Prostate gland (tissue), 2 donors: ENCODE measurements at regions not wholly inside any gene's neighbourhood (a gene's known extent, or its start where the extent isn't known, plus 50 kb on each side); places are given as distances from the start of the nearest gene placed in this dataset.

Experiments used
- DNase-seq: peaks from one replicate; pipeline ENCODE4 v3.0.0-alpha.2; 2019; ENCODE audit warnings: low spot score
- H3K27ac ChIP-seq, 2 donors: fragments of 200-600 bp; sonication (generic); 2 replicates each; pipeline ENCODE4 v1.5.1; 2017 to 2019
- H3K27me3 ChIP-seq: fragments of 200-600 bp; sonication (generic); replicated peaks from 2 replicates; pipeline ENCODE4 v1.5.1; 2019; ENCODE audit not compliant: insufficient read depth
- H3K36me3 ChIP-seq, 2 donors: fragments of 200-600 bp; sonication (generic); 1 replicate in 1 of 2; 2 replicates in 1 of 2; pipeline versions ENCODE4 v1.5.1 to v1.8.1; 2017 to 2019
- H3K4me1 ChIP-seq: fragments of 200-600 bp; sonication (generic); replicated peaks from 2 replicates; pipeline ENCODE4 v1.5.1; 2019
- H3K4me3 ChIP-seq, 2 donors: fragments of 200-600 bp; sonication (generic); 2 replicates each; pipeline ENCODE4 v1.5.1; 2017 to 2019
- H3K9me3 ChIP-seq: fragments of 200-600 bp; sonication (generic); 2 replicates; pipeline ENCODE4 v1.5.1; 2017
- CTCF ChIP-seq, 4 experiments: fragments of 200-600 bp in 2 of 4; fragments of 450-650 bp in 2 of 4; sonication (generic) in 2 of 4; IDR thresholded peaks; 1 replicate in 3 of 4; 2 replicates in 1 of 4; pipeline ENCODE4 v1.5.1; 2016 to 2019; ENCODE audit warnings: antibody characterized with exemption in 4 of 4, mild to moderate bottlenecking in 2 of 4, moderate library complexity in 2 of 4
- POLR2A ChIP-seq: fragments of 450-650 bp; IDR thresholded peaks from one replicate; pipeline ENCODE4 v1.6.1; 2016; ENCODE audit warnings: antibody characterized with exemption, mild to moderate bottlenecking
- POLR2AphosphoS5 ChIP-seq: sonication (generic); formaldehyde crosslinking; IDR thresholded peaks from one replicate; pipeline ENCODE4 v1.6.1; 2017; ENCODE audit warnings: antibody characterized with exemption
- WGBS: methylation state at CpG from one replicate; pipeline ENCODE4 v1.1.5; 2018; 5-methylcytosine and 5-hydroxymethylcytosine counted together
- intact Hi-C: fragments of 100-400 bp; cut with DNase I; formaldehyde crosslinking; loops from one replicate; pipeline ENCODE4 v1.14.2; 2022

- intact Hi-C loops = no loop called here
- H3K4me1 ChIP-seq = no peaks in the 10 kb centered on the region
These were observed 151.0 kb upstream of the RXFP2 start for GRCh38 chr13:31588316-31588715.

DNA sequence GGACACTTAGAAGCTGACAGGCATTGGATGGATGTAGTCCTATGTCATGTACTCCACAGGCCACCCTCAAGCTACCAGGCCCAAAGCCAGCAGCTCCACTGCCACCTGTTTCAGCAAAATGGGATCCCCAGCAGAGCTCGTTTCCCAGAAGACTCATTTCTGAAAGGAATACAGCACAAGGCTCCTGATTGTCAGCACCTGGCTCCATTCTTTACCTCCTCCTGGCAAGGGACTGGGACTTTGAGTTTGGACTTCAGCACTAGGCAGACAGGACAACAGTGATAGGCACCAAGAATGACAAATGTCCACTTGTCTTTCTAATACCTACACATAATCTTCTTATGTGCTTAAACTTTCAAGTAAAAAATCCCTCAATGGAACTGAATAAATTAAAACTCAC is 150.4 kb upstream of the RXFP2 start:
- Histone ChIP-seq H3K27ac (no peak overlapping the region), H3K9me3 (no peaks in the 10 kb centered on the region), H3K36me3 (no peaks in the 10 kb centered on the region), H3K27me3 (no peaks in the 10 kb centered on the region), H3K4me1 (no peaks in the 10 kb centered on the region), H3K4me3 (no peak overlapping the region)
- intact Hi-C loops = no loop called here
- DNase-seq = no peak
- 69% methylated on average over 1 of the region's 1 CpG for WGBS
- TF ChIP-seq CTCF (IDR thresholded peaks at IDR 0.05) (no peak), POLR2A (no peak), POLR2AphosphoS5 (no peak)

More at GRCh38 chr13:31588316-31588715, 151.0 kb upstream of the RXFP2 start:
- Histone ChIP-seq H3K36me3 (no peaks in the 10 kb centered on the region), H3K27me3 (no peaks in the 10 kb centered on the region), H3K4me3 (no peak overlapping the region), H3K27ac (no peak overlapping the region), H3K9me3 (no peaks in the 10 kb centered on the region)
- DNase-seq = no peak
- TF ChIP-seq POLR2A = no peak
- no peak for TF ChIP-seq POLR2AphosphoS5
- TF ChIP-seq CTCF (IDR thresholded peaks at IDR 0.05) = no peak
- 48% methylated on average over 3 of the region's 3 CpGs for WGBS

GRCh38 chr13:31591642-31592233 is 147.6 kb upstream of the RXFP2 start:
- WGBS = 14% methylated on average over 4 of the region's 4 CpGs
- H3K27ac ChIP-seq = no peak overlapping the region
- H3K36me3 ChIP-seq = no peaks in the 10 kb centered on the region
- H3K4me1 ChIP-seq = no peaks in the 10 kb centered on the region
- TF ChIP-seq POLR2AphosphoS5 = no peak
- no peaks in the 10 kb centered on the region for H3K27me3 ChIP-seq
- no peak for DNase-seq
- H3K9me3 ChIP-seq = no peaks in the 10 kb centered on the region
- no peak overlapping the region for H3K4me3 ChIP-seq
- intact Hi-C loops = no loop called here

- Histone ChIP-seq H3K27ac (no peak overlapping the region), H3K4me3 (no peak overlapping the region), H3K9me3 (no peaks in the 10 kb centered on the region), H3K27me3 (no peaks in the 10 kb centered on the region), H3K36me3 (no peaks in the 10 kb centered on the region), H3K4me1 (no peaks in the 10 kb centered on the region)
- WGBS = 97% methylated on average over 5 of the region's 5 CpGs
- intact Hi-C loops = no loop called here
- no peak for DNase-seq
- TF ChIP-seq POLR2AphosphoS5 = no peak
- TF ChIP-seq POLR2A = no peak
- no peak for TF ChIP-seq CTCF (IDR thresholded peaks at IDR 0.05)
These were observed 145.3 kb upstream of the RXFP2 start for GRCh38 chr13:31594056-31594455.

DNA sequence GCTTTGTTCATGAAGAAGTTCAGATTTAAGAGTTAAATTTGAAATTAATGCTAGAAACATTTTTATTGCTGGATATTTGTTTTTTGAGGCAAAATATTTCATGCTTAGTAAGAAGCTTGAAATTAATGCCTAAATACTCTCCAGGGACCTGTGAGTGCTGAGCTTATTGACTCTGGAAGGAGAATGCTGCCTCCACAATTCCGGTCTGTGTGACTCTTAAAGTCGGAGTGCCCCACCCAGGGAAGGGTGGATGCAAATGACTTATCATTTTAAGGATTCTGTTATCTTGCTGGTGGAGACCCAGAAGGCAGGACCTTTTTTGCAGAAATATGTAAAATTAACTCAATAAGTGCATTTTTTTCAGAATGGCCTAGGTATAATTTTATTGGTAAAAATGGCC is 143.8 kb upstream of the RXFP2 start:
- TF ChIP-seq CTCF (IDR thresholded peaks at IDR 0.05) (no peak), POLR2A (no peak), POLR2AphosphoS5 (no peak)
- Histone ChIP-seq H3K36me3 (no peaks in the 10 kb centered on the region), H3K27ac (no peak overlapping the region), H3K4me1 (no peaks in the 10 kb centered on the region), H3K9me3 (no peaks in the 10 kb centered on the region), H3K27me3 (no peaks in the 10 kb centered on the region), H3K4me3 (no peak overlapping the region)
- intact Hi-C loops = no loop called here
- 73% methylated on average over 2 of the region's 2 CpGs for WGBS
- no peak for DNase-seq
